ENCODE measurements at regions not wholly inside any gene's neighbourhood (a gene's known extent, or its start where the extent isn't known, plus 50 kb on each side); places are given as distances from the start of the nearest gene placed in this dataset.

- TF ChIP-seq CBX2 (IDR thresholded peaks at IDR 0.05; ENCODE audit: borderline replicate concordance, low read depth) (no peak), PBX3 (IDR thresholded peaks at IDR 0.05) (no peak), CTCF (IDR thresholded peaks at IDR 0.05) (no peak), CBX8 (IDR thresholded peaks at IDR 0.05) (no peak), PHF8 (IDR thresholded peaks at IDR 0.05; ENCODE audit: borderline replicate concordance, low read depth) (no peak), RAD21 (conservative IDR thresholded peaks at IDR 0.05 in 1 of 2, IDR thresholded peaks at IDR 0.05 in 1 of 2) (no peak), POLR2A (IDR thresholded peaks at IDR 0.05; ENCODE audit: low read length) (no peak), JUNB (IDR thresholded peaks at IDR 0.05) (no peak), CHD4 (IDR thresholded peaks at IDR 0.05; ENCODE audit: borderline replicate concordance) (no peak), POLR2AphosphoS2 (conservative IDR thresholded peaks at IDR 0.05; ENCODE audit: low read length) (no peak), HMGXB4 (CRISPR knock-in tag; IDR thresholded peaks at IDR 0.05; ENCODE audit: borderline replicate concordance) (no peak)
Measured at GRCh38 chr5:155773680-155774079, 553.3 kb upstream of the SGCD start.

All from A549 (cell line).